NT2/D1 (cell line): ENCODE measurements at regions not wholly inside any gene's neighbourhood (a gene's known extent, or its start where the extent isn't known, plus 50 kb on each side); places are given as distances from the start of the nearest gene placed in this dataset.

ENCODE experiments used
- SUZ12 ChIP-seq: IDR thresholded peaks from 2 replicates; pipeline ENCODE4 v1.6.1; 2011; ENCODE audit not compliant: insufficient read length, insufficient read depth; ENCODE audit errors: extremely low read depth
- YY1 ChIP-seq: IDR thresholded peaks from 2 replicates; pipeline ENCODE4 v1.6.1; 2011; ENCODE audit not compliant: insufficient read length, insufficient read depth

DNA sequence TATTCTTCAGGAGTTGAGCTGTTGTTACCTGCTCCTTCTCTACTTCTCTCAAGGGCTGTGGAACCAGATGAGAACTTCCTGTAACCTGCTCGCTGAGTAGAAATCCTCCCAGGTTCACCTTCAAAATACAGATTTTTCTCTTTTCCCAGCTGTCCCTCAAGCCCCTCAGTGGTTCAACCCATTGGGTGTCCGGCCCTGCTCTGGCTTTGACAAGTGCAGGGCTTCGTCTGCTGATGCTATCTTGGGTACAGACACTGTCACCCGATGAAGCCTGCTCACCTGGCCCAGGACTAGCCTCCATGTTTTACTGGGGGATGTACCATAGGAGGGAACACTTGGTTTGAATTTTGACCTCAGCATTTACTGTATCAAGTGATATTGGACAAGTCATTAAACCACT, 490.4 kb downstream of the IRX1 start:
- TF ChIP-seq SUZ12 = no peak
- no peak for TF ChIP-seq YY1
